Loucy (cell line): ENCODE measurements at regions not wholly inside any gene's neighbourhood (a gene's known extent, or its start where the extent isn't known, plus 50 kb on each side); places are given as distances from the start of the nearest gene placed in this dataset.

Source experiments
- H2AFZ ChIP-seq: fragments of 200-600 bp; sonication (generic); 2 replicates; pipeline ENCODE4 v1.6.0; 2016; ENCODE audit warnings: antibody characterized with exemption, mild to moderate bottlenecking, low read length, moderate library complexity
- H3F3A ChIP-seq: fragments of 200-600 bp; 2 replicates; pipeline ENCODE4 v1.6.0; 2016; ENCODE audit warnings: antibody characterized with exemption, low read depth, mild to moderate bottlenecking
- H3K27me3 ChIP-seq: fragments of 200-600 bp; sonication (generic); 2 replicates; pipeline ENCODE4 v1.6.1; 2014; ENCODE audit warnings: low read length, mild to moderate bottlenecking; ENCODE audit not compliant: insufficient read depth, poor library complexity, severe bottlenecking
- H3K36me3 ChIP-seq: fragments of 200-600 bp; sonication (generic); 2 replicates; pipeline ENCODE4 v1.6.1; 2016; ENCODE audit warnings: low read length; ENCODE audit not compliant: insufficient read depth
- H3K4me1 ChIP-seq: fragments of 200-600 bp; sonication (generic); 2 replicates; pipeline ENCODE4 v1.5.1; 2014; ENCODE audit warnings: low read length, mild to moderate bottlenecking; ENCODE audit not compliant: insufficient read depth, poor library complexity, severe bottlenecking
- H3K4me2 ChIP-seq: fragments of 200-600 bp; sonication (generic); 2 replicates; pipeline ENCODE4 v1.6.0; 2014; ENCODE audit warnings: antibody characterized with exemption, low read length, low read depth, mild to moderate bottlenecking; ENCODE audit not compliant: poor library complexity, severe bottlenecking
- H3K4me3 ChIP-seq: fragments of 200-600 bp; sonication (generic); 2 replicates; pipeline ENCODE4 v1.5.1; 2014; ENCODE audit warnings: low read length, mild to moderate bottlenecking, mixed read lengths; ENCODE audit not compliant: poor library complexity, severe bottlenecking
- H3K79me2 ChIP-seq: fragments of 200-600 bp; sonication (generic); 2 replicates; pipeline ENCODE4 v1.6.1; 2014; ENCODE audit warnings: low read length; ENCODE audit not compliant: insufficient read depth
- H3K9ac ChIP-seq: fragments of 200-600 bp; sonication (generic); 2 replicates; pipeline ENCODE4 v1.6.0; 2014; ENCODE audit warnings: mild to moderate bottlenecking, low read depth, low read length, moderate library complexity; ENCODE audit not compliant: poor library complexity, severe bottlenecking
- H3K9me2 ChIP-seq: fragments of 200-600 bp; sonication (generic); replicated peaks from 2 replicates; pipeline ENCODE4 v1.6.1; 2016; ENCODE audit warnings: low read depth, low read length, mixed read lengths
- H3K9me3 ChIP-seq: fragments of 200-600 bp; sonication (generic); 2 replicates; pipeline ENCODE4 v1.6.1; 2014; ENCODE audit warnings: mild to moderate bottlenecking, antibody characterized with exemption, low read length, low read depth; ENCODE audit not compliant: insufficient read depth
- H4K20me1 ChIP-seq: fragments of 200-600 bp; sonication (generic); 2 replicates; pipeline ENCODE4 v1.6.0; 2014; ENCODE audit warnings: antibody characterized with exemption, low read length, mild to moderate bottlenecking; ENCODE audit not compliant: insufficient read depth, poor library complexity, severe bottlenecking
- CTCF ChIP-seq: fragments of 200-600 bp; sonication (generic); conservative IDR thresholded peaks from 2 replicates; pipeline ENCODE4 v1.5.1; 2014; ENCODE audit warnings: mild to moderate bottlenecking, antibody characterized with exemption, low read length
- EZH2phosphoT487 ChIP-seq: fragments of 200-600 bp; IDR thresholded peaks from 2 replicates; pipeline ENCODE4 v1.6.1; 2018; ENCODE audit warnings: antibody characterized with exemption, mild to moderate bottlenecking, moderate library complexity, borderline replicate concordance

- Histone ChIP-seq H3K9me2 (no peaks in the 10 kb centered on the region), H3K9ac (no peak overlapping the region)
- TF ChIP-seq EZH2phosphoT487: no peak
- no peak for TF ChIP-seq CTCF
Measured at GRCh38 chr11:33480626-33481025, 220.0 kb downstream of the C11orf91 start.

GRCh38 chr11:33479231-33479630 lies 221.4 kb downstream of the C11orf91 start:
- H3K79me2 ChIP-seq: no peaks in the 10 kb centered on the region
- H2AFZ ChIP-seq: no peak overlapping the region
- H3K9me2 ChIP-seq: no peaks in the 10 kb centered on the region
- H3F3A ChIP-seq: no peaks in the 10 kb centered on the region
- no peaks in the 10 kb centered on the region for H3K36me3 ChIP-seq
- no peaks in the 10 kb centered on the region for H3K27me3 ChIP-seq
- no peaks in the 10 kb centered on the region for H3K4me1 ChIP-seq
- no peaks in the 10 kb centered on the region for H4K20me1 ChIP-seq
- TF ChIP-seq EZH2phosphoT487 (no peak), CTCF (no peak)
- H3K4me3 ChIP-seq: no peak overlapping the region
- H3K9ac ChIP-seq: no peak overlapping the region
- no peak overlapping the region for H3K4me2 ChIP-seq
- H3K9me3 ChIP-seq: no peaks in the 10 kb centered on the region

More at GRCh38 chr11:33480626-33481025, 220.0 kb downstream of the C11orf91 start:
- Histone ChIP-seq H4K20me1 (no peaks in the 10 kb centered on the region), H3K4me2 (no peak overlapping the region), H3K36me3 (no peaks in the 10 kb centered on the region), H3K79me2 (no peaks in the 10 kb centered on the region), H3K9me3 (no peaks in the 10 kb centered on the region), H3K27me3 (no peaks in the 10 kb centered on the region), H3F3A (no peaks in the 10 kb centered on the region), H3K4me1 (no peaks in the 10 kb centered on the region), H3K4me3 (no peak overlapping the region), H2AFZ (no peak overlapping the region)

GRCh38 chr11:33478111-33478573 lies 221.0 kb downstream of the HIPK3 start:
- H3K36me3 ChIP-seq: no peaks in the 10 kb centered on the region
- H3K4me2 ChIP-seq: no peak overlapping the region
- H3K4me3 ChIP-seq: no peak overlapping the region
- no peaks in the 10 kb centered on the region for H3K79me2 ChIP-seq
- no peaks in the 10 kb centered on the region for H3K4me1 ChIP-seq
- no peaks in the 10 kb centered on the region for H3K9me2 ChIP-seq
- H3K9me3 ChIP-seq: no peaks in the 10 kb centered on the region
- H3K9ac ChIP-seq: no peak overlapping the region
- no peak overlapping the region for H2AFZ ChIP-seq
- no peaks in the 10 kb centered on the region for H4K20me1 ChIP-seq
- no peaks in the 10 kb centered on the region for H3K27me3 ChIP-seq
- no peaks in the 10 kb centered on the region for H3F3A ChIP-seq
- TF ChIP-seq EZH2phosphoT487 (no peak), CTCF (no peak)
